H1 (cell line): ENCODE measurements at regions not wholly inside any gene's neighbourhood (a gene's known extent, or its start where the extent isn't known, plus 50 kb on each side); places are given as distances from the start of the nearest gene placed in this dataset.

ENCODE experiments used
- CTCF ChIA-PET: fragments of 300-600 bp; sonication (Branson Sonifier 250); formaldehyde crosslinking; loops from one replicate; lab custom pipeline; 2021; ENCODE audit not compliant: partially characterized antibody; lab: Charles Lee
- POLR2A ChIA-PET: fragments of 300-600 bp; sonication (Branson Sonifier 250); formaldehyde crosslinking; loops from one replicate; lab custom pipeline; 2021; ENCODE audit warnings: inconsistent platforms; ENCODE audit not compliant: partially characterized antibody; lab: Charles Lee
- DNase-seq, 2 experiments: peaks; one replicate each; pipeline versions ENCODE4 v3.0.0 to v3.0.0-alpha.2; 2010 to 2022; ENCODE audit warnings: low spot score in 2 of 2, low read depth in 1 of 2, mixed read lengths in 1 of 2
- FAIRE-seq: peaks from 2 replicates; lab custom pipeline; 2011; peaks lifted over from hg19 to GRCh38; lab: Jason Lieb, UNC
- H2AFZ ChIP-seq: 2 replicates; pipeline ENCODE4 v1.8.1; 2012; ENCODE audit warnings: low read length, inconsistent platforms
- H2AK5ac ChIP-seq: 2 replicates; pipeline ENCODE4 v1.6.1; 2013; ENCODE audit warnings: low read depth, low read length
- H2BK120ac ChIP-seq: replicated peaks from 2 replicates; pipeline ENCODE3; 2013; ENCODE audit warnings: low read depth, low read length, inconsistent platforms
- H2BK12ac ChIP-seq: 2 replicates; pipeline ENCODE4 v1.6.1; 2013; ENCODE audit warnings: low read depth, low read length
- H2BK15ac ChIP-seq: 2 replicates; pipeline ENCODE4 v1.6.1; 2013; ENCODE audit warnings: low read length
- H2BK20ac ChIP-seq: 2 replicates; pipeline ENCODE4 v1.6.1; 2013; ENCODE audit warnings: low read length
- H2BK5ac ChIP-seq: 2 replicates; pipeline ENCODE4 v1.6.1; 2013; ENCODE audit warnings: low read depth, low read length
- H3K14ac ChIP-seq: 2 replicates; pipeline ENCODE4 v1.6.1; 2013; ENCODE audit warnings: inconsistent platforms; ENCODE audit not compliant: insufficient read length
- H3K18ac ChIP-seq: 2 replicates; pipeline ENCODE4 v1.6.1; 2013; ENCODE audit warnings: low read length; ENCODE audit errors: extremely low read depth
- H3K23ac ChIP-seq: 2 replicates; pipeline ENCODE4 v1.6.1; 2013; ENCODE audit warnings: inconsistent platforms; ENCODE audit not compliant: insufficient read length
- H3K23me2 ChIP-seq: 2 replicates; pipeline ENCODE4 v1.6.1; 2013; ENCODE audit warnings: low read depth, low read length
- H3K27ac ChIP-seq: 2 replicates; pipeline ENCODE4 v1.6.1; 2011; ENCODE audit warnings: low read depth, low read length, inconsistent platforms
- H3K27me3 ChIP-seq, 4 experiments: replicated peaks in 1 of 4; 1 replicate in 1 of 4; 2 replicates in 3 of 4; pipeline versions ENCODE4 v1.6.1 to v1.8.1; 2011 to 2013; ENCODE audit warnings: low read length in 3 of 4, mild to moderate bottlenecking in 3 of 4, inconsistent platforms in 2 of 4, mixed read lengths in 2 of 4, moderate library complexity in 1 of 4; ENCODE audit not compliant: control insufficient read depth in 3 of 4, insufficient read depth in 3 of 4; ENCODE audit errors: extremely low read depth in 1 of 4
- H3K36me3 ChIP-seq, 4 experiments: 2 replicates each; pipeline versions ENCODE4 v1.6.1 to v1.8.1; 2011 to 2013; ENCODE audit warnings: mild to moderate bottlenecking in 4 of 4, low read length in 3 of 4, moderate library complexity in 2 of 4, control low read depth in 1 of 4, inconsistent platforms in 1 of 4; ENCODE audit not compliant: insufficient read depth in 4 of 4, control insufficient read depth in 2 of 4
- H3K4ac ChIP-seq: replicated peaks from 2 replicates; pipeline ENCODE3; 2013; ENCODE audit warnings: low read length, low read depth, mixed read lengths, inconsistent platforms; ENCODE audit not compliant: insufficient read length
- H3K4me1 ChIP-seq, 4 experiments: replicated peaks in 1 of 4; 1 replicate in 1 of 4; 2 replicates in 3 of 4; pipeline versions ENCODE4 v1.6.1 to v1.8.1; 2011 to 2013; ENCODE audit warnings: low read length in 3 of 4, inconsistent platforms in 2 of 4, mixed read lengths in 1 of 4; ENCODE audit not compliant: insufficient read depth in 4 of 4, control insufficient read depth in 3 of 4
- H3K4me2 ChIP-seq, 2 experiments: 2 replicates each; pipeline versions ENCODE4 v1.6.1 to v1.8.1; 2011 to 2013; ENCODE audit warnings: low read depth in 2 of 2, low read length in 2 of 2, control low read depth in 1 of 2, inconsistent platforms in 1 of 2, mild to moderate bottlenecking in 1 of 2; ENCODE audit not compliant: insufficient read depth in 1 of 2
- H3K4me3 ChIP-seq, 4 experiments: fragments of 200-600, 300-600 bp in 1 of 4; sonication (generic), shearing (Covaris generic), sonication (Bioruptor Twin) in 1 of 4; 2 replicates each; pipeline versions ENCODE4 v1.5.1 to v1.8.1; 2011 to 2016; ENCODE audit warnings: low read length in 4 of 4, low read depth in 3 of 4, control low read depth in 2 of 4, inconsistent platforms in 2 of 4, mild to moderate bottlenecking in 2 of 4, mixed read lengths in 1 of 4, moderate library complexity in 1 of 4; ENCODE audit not compliant: insufficient read depth in 2 of 4; ENCODE audit errors: extremely low read depth in 1 of 4
- H3K56ac ChIP-seq: replicated peaks from 2 replicates; pipeline ENCODE3; 2013; ENCODE audit warnings: low read depth, mild to moderate bottlenecking, mixed read lengths, low read length, inconsistent platforms; ENCODE audit not compliant: insufficient read length
- H3K79me1 ChIP-seq: 2 replicates; pipeline ENCODE4 v1.6.1; 2013; ENCODE audit warnings: low read depth, low read length, control low read depth
- H3K79me2 ChIP-seq, 2 experiments: 2 replicates each; pipeline versions ENCODE4 v1.6.1 to v1.8.1; 2012 to 2013; ENCODE audit warnings: low read length in 2 of 2, mild to moderate bottlenecking in 2 of 2, inconsistent platforms in 1 of 2; ENCODE audit not compliant: insufficient read depth in 2 of 2, control insufficient read depth in 1 of 2
- H3K9ac ChIP-seq, 4 experiments: replicated peaks in 1 of 4; 1 replicate in 1 of 4; 2 replicates in 3 of 4; pipeline versions ENCODE4 v1.6.1 to v1.8.1; 2011 to 2013; ENCODE audit warnings: low read depth in 3 of 4, low read length in 3 of 4, control low read depth in 2 of 4, mild to moderate bottlenecking in 2 of 4, moderate library complexity in 2 of 4, inconsistent platforms in 1 of 4; ENCODE audit errors: extremely low read depth in 1 of 4
- H3K9me3 ChIP-seq, 2 experiments: 2 replicates each; pipeline versions ENCODE4 v1.6.1 to v1.8.1; 2012 to 2013; ENCODE audit warnings: mild to moderate bottlenecking in 2 of 2, moderate library complexity in 2 of 2, control low read depth in 1 of 2, inconsistent platforms in 1 of 2, low read depth in 1 of 2, low read length in 1 of 2, mixed read lengths in 1 of 2; ENCODE audit not compliant: insufficient read depth in 2 of 2
- H4K20me1 ChIP-seq, 2 experiments: replicated peaks in 1 of 2; 2 replicates each; pipeline versions ENCODE3 to v1.8.1; 2011 to 2013; ENCODE audit warnings: inconsistent platforms in 2 of 2, low read length in 2 of 2, mild to moderate bottlenecking in 1 of 2; ENCODE audit not compliant: insufficient read depth in 2 of 2, control insufficient read depth in 1 of 2
- H4K5ac ChIP-seq: 2 replicates; pipeline ENCODE4 v1.6.1; 2013; ENCODE audit warnings: low read length, low read depth, mixed read lengths, inconsistent platforms; ENCODE audit not compliant: insufficient read length
- H4K8ac ChIP-seq: 2 replicates; pipeline ENCODE4 v1.8.0; 2013; ENCODE audit warnings: mild to moderate bottlenecking, moderate library complexity, low read length, inconsistent platforms; ENCODE audit not compliant: insufficient read depth; ENCODE audit errors: extremely low read depth
- H4K91ac ChIP-seq: replicated peaks from 2 replicates; pipeline ENCODE3; 2013; ENCODE audit warnings: low read length, mixed read lengths, inconsistent platforms; ENCODE audit not compliant: insufficient read length
- BCL11A ChIP-seq, 2 experiments: IDR thresholded peaks; one replicate each; pipeline ENCODE4 v1.6.1; 2011; ENCODE audit warnings: low read depth in 2 of 2, low read length in 2 of 2, mild to moderate bottlenecking in 2 of 2
- EZH2 ChIP-seq: fragments of 200-600 bp; sonication (generic); IDR thresholded peaks from 2 replicates; pipeline ENCODE4 v1.7.1; 2012; ENCODE audit warnings: low read depth, mild to moderate bottlenecking, moderate library complexity, low read length, inconsistent platforms; ENCODE audit not compliant: severe bottlenecking
- HDAC6 ChIP-seq: IDR thresholded peaks from one replicate; pipeline ENCODE4 v1.7.1; 2012; ENCODE audit warnings: low read depth, mild to moderate bottlenecking, inconsistent platforms, low read length, moderate library complexity
- JUN ChIP-seq: IDR thresholded peaks from 2 replicates; pipeline ENCODE4 v1.6.1; 2011; ENCODE audit warnings: low read depth, mild to moderate bottlenecking, improper control_type of control experiment, low read length
- MAFK ChIP-seq: IDR thresholded peaks from 2 replicates; pipeline ENCODE4 v1.6.1; 2012; ENCODE audit warnings: low read depth, mild to moderate bottlenecking, improper control_type of control experiment, low read length
- RFX5 ChIP-seq: IDR thresholded peaks from 2 replicates; pipeline ENCODE4 v1.6.1; 2011; ENCODE audit warnings: low read depth, low read length, improper control_type of control experiment, borderline replicate concordance
- SIRT6 ChIP-seq: IDR thresholded peaks from one replicate; pipeline ENCODE4 v1.7.1; 2012; ENCODE audit warnings: low read length, inconsistent platforms
- SIX5 ChIP-seq: IDR thresholded peaks from 2 replicates; pipeline ENCODE4 v1.6.1; 2011; ENCODE audit warnings: mild to moderate bottlenecking, low read depth, low read length
- WGBS, 2 experiments: shearing (Covaris generic) in 1 of 2; methylation state at CpG; one replicate each; pipeline versions ENCODE4 v1.1.6 to v1.1.7; 2013 to 2015; ENCODE audit warnings: low lambda C conversion rate in 2 of 2, mixed read lengths in 2 of 2, inconsistent platforms in 1 of 2, low coverage in 1 of 2, missing lambda C conversion rate in 1 of 2; ENCODE audit not compliant: insufficient replicate concordance in 2 of 2, insufficient coverage in 1 of 2, insufficient read length in 1 of 2; ENCODE audit errors: extremely low coverage in 1 of 2, missing lambda C conversion rate in 1 of 2; 5-methylcytosine and 5-hydroxymethylcytosine counted together
- TF ChIP-seq, protein P1 (sequence below): IDR thresholded peaks from 2 replicates; pipeline ENCODE4 v1.6.1; 2012; ENCODE audit warnings: inconsistent platforms

DNA sequence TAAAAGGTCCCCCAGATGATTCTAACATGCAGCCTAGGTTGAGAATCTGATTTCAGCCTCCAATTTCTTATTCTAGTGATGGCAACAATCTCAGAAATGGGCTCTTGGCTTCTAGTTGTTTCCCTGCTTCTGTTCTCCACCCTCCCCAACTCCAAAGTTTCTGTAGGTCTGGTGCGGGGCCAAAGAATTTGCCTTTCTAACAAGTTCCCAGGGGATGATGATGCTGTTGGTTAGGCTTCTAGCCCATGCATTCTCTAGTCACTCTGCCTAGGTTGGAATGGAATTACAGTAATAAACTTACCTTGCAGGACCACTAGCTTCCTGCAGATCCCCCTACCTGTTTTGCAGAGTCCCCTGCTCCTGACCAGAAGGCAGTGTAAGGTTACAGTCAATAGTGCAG is 103.2 kb upstream of the PPP2R3A start:
- no peak overlapping the region for H3K9ac ChIP-seq
- no peak overlapping the region for H3K4me2 ChIP-seq
- FAIRE-seq, result no peak
- TF ChIP-seq MAFK (no peak), BCL11A (IDR thresholded peaks at IDR 0.05; ENCODE audit: low read depth in 2 of 2, low read length in 2 of 2) (no peak), RFX5 (no peak), SIX5 (no peak), EZH2 (no peak), SIRT6 (no peak), HDAC6 (no peak), JUN (no peak)
- TF ChIP-seq, protein P1, sequence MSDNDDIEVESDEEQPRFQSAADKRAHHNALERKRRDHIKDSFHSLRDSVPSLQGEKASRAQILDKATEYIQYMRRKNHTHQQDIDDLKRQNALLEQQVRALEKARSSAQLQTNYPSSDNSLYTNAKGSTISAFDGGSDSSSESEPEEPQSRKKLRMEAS, result no peak
- H3K23me2 ChIP-seq, result no peaks in the 10 kb centered on the region
- no peak overlapping the region for H2BK12ac ChIP-seq
- no peak overlapping the region for H2AFZ ChIP-seq
- no peak overlapping the region for H2BK5ac ChIP-seq
- no peak overlapping the region for H4K5ac ChIP-seq
- H3K4me3 ChIP-seq, result no peak overlapping the region
- no peak overlapping the region for H3K18ac ChIP-seq
- H2BK15ac ChIP-seq, result no peak overlapping the region
- no peaks in the 10 kb centered on the region for H4K20me1 ChIP-seq
- DNase-seq, result no peak
- H4K8ac ChIP-seq, result no peak overlapping the region
- H3K14ac ChIP-seq, result no peak overlapping the region
- no peaks in the 10 kb centered on the region for H3K79me1 ChIP-seq
- H2BK20ac ChIP-seq, result no peak overlapping the region
- no peaks in the 10 kb centered on the region for H3K36me3 ChIP-seq
- H3K27ac ChIP-seq, result no peak overlapping the region
- ChIA-PET CTCF (no interaction called here), POLR2A (no interaction called here)
- H3K4me1 ChIP-seq, result no peaks in the 10 kb centered on the region
- H3K9me3 ChIP-seq, result no peaks in the 10 kb centered on the region
- H2AK5ac ChIP-seq, result no peak overlapping the region
- H3K27me3 ChIP-seq, result no peaks in the 10 kb centered on the region
- WGBS, 2 experiments, result 91% methylated on average over 1 of the region's 1 CpG; no CpG with 5 or more reads in 1 of the 2 experiments
- no peak overlapping the region for H3K4ac ChIP-seq
- no peak overlapping the region for H3K23ac ChIP-seq
- no peak overlapping the region for H4K91ac ChIP-seq
- no peak overlapping the region for H3K56ac ChIP-seq
- no peak overlapping the region for H2BK120ac ChIP-seq
- no peaks in the 10 kb centered on the region for H3K79me2 ChIP-seq
